ENCODE measurements at regions not wholly inside any gene's neighbourhood (a gene's known extent, or its start where the extent isn't known, plus 50 kb on each side); places are given as distances from the start of the nearest gene placed in this dataset.

DNA sequence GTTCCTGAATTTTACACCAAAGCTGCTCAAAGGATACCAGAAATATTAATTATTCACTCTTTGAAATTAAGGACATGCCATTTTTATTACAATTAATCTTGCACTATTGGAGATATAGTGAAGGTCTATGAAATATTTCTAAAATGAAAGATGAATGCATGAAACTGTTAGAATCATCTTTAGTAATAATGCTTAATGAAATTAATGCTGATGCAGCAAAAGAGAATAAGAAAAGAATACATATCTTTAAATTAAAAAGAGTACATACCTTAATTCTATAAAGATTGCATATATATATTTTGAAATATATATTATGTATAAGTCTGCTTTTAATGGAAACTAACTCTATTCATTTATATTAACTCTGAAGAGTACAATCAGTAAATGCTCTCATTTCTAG, 236.0 kb downstream of the ALX1 start:
- DNase-seq, result no peak

DNA sequence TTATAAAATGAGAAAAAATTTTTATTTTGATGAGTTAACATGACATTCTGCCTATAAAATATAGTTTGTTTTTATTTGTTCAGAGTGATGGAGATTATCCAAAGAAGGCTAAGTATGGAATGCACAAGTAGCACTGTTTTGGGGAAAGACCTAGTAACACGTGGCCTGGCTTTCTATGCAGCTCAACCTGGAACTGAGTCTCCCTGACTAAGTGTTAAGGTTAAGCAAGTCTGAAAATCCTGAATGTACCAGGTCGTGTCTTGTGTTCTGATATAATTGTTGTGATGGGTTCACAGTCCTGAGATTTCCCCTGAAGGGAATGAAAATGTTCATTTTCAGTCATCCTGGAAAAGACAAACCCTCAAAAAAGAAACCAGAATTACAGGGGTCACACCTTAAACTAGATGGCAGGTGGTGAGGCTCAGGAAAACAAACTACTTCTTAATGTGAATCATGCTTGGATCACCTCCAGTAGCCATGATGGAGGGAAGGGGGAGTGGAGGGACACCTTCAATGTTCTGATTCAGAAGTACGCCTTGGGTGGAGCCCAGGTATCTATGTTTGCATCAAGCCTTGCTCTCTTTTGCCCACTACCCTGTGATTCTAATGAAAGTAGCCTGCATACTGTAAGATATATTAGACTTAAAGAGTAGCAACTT, 236.8 kb downstream of the ALX1 start:
- DNase-seq, result no peak

DNA sequence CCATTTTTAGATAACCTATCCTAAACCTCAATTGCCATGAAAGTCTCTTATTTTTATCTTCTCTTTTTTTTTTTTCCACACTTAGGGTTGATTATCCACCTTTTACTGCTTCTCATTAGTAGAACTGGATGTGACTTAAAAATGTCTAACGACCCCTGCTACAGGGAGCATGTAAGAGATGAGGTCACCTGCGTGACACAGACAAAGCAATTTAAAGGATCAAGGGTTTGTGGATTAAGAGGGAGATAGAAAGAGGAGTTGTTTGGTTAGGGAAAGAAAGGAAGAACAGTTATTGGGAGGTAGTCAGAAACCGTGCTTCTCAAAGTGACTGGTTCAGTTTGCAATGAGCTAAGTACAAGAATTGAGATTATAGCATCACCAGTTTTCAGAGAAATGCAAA, 239.1 kb downstream of the ALX1 start:
- no peak for DNase-seq

DNA sequence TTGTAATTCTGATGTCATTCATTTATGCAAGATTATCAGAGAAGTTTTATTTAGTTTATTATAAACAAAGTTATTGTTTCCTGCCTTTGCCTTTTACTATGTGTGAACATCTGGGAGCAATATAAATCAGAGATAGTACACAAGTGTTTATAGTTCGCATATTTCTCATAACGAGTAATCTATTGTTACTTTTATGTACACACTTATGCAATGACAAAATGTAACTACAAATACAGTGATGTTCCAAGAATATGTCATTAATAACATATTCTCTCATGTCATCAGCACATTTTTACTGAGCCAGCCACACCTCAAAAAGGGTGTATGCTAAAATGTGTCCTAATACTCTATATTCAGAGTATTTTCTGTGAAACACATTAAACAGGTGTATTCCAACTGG, 243.2 kb downstream of the ALX1 start:
- DNase-seq, result no peak

DNA sequence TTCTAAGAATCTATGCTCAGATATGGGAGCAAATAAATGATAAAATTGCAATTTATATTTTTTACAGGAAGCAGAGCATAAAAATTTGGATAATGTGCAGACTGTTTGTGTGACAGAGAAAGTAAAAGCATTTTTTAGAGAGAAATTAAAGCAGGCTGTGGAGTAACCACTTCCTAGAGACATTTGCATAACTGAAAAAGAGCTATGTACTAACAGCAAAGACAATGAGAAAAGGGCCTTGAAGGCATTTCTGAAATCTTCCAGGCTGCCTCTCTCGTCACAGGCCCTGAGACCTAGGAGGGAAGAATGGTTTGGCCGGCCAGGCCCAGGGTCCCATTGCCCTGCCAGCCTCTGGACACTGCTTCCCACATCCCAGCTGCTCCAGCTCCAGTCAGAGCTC, 247.2 kb downstream of the ALX1 start:
- no peak for DNase-seq

DNA sequence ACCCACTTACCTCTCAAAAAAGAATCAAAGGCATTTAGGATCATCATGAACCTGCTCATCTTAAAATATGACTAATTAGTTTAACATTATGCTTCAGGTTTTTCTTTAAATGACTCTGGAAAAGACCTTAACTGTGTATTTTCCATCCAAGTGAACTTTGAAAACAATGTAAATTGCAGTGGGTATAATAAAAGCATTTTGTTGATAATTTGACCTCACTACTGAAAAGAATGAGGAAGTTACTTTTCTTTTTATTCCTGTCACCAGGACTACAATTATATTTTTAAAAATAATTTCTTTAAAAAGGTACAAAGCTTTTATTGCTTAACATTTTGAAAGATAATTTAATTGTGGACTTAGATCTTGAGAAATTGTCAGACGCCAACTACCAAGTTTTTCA, 249.9 kb downstream of the ALX1 start:
- no peak for DNase-seq

DNA sequence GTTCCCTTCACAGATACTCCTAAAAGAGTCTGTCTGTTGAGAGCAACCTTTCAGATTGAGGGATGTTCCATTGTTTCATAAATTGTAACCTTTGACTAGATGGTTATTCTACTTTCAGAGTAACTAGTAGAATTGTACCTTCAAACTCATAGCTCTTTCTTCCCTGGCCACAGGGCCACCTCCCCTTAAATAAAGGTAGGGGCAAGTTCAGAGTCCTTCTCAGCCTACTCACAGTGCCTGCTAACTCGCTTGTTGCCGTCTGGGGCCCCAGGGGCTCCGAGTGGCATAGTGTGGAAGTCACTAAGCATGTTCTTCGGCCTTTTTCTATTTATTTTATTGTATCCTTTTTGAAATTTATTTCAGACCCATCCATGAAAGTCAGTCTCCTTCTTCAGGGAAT, 250.4 kb downstream of the ALX1 start:
- DNase-seq, result no peak

DNA sequence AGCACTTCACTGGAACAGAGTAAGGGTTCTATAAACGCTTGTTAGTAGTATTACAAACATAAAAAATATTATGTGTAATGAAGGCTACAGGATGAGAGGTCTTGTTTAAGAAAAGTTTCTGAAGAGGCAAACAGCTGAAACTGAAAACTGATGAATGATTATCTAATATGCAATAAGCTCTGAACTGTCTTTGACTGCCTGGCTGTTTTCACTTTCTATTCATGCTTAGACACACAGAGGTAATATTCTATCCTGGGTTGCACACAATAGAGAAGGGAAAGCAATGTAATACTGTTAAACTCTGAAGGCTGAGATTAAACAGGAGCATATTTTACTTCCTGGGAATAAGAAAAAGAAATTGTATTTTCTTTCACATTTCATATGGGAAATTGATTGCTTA, 251.3 kb downstream of the ALX1 start:
- DNase-seq, result no peak

DNA sequence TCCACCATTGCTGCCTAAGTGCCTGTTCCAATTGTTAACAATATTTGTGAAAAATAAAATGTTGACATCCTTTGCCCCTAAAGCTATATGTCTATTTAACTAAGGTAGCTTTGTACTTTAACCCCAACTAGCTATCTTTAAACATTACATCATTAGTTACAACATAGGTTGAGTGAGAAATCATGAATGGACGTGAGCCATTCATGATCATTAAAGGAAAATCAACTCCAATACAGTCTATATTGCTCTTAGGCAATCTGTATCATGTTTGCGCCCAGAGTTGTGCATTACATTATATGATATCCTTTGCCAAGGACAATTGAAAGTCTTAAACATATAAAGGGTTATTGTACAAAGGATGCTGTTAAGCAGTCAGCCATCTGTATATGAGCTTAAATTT, 269.6 kb downstream of the ALX1 start:
- no peak for DNase-seq

DNA sequence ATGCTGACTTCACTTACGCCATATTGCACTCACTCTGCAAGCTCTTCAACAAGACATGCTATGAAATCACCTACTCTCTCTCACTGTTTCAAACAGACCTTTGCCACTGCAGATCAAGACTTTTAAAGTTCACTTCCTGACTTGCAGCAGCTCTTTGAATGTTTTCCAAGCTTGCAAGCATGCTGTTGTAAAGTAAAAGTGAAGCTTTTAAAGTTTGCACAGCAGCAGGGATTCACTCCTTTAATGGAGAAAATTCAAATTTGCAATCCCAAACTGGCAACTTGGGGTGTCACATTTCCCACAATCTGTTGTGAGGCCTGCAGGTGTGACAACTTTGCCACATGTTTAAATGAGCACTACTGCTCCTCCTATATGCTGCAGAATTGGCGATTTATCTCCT, 270.9 kb downstream of the ALX1 start:
- peak in 1 of 2 experiments; percentile 9 for DNase-seq

DNA sequence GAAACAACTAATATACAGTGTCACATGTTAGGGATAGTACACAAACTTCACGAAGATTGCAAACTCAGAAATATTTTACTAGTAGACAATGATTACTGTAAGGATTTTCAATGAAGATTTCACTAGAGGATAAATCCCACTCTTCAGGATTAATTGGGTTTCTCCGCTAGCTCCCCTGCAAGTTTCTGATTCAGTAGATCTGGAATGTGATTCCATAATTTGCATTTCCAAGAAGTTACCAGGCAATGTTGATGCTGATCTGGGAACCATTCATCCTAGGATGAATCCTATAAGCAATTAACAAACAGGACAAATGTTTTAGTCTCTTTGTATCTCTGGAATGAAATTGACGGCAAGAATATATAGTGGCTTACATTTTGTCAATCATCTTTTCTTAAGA, 272.4 kb downstream of the ALX1 start:
- DNase-seq, result no peak

DNA sequence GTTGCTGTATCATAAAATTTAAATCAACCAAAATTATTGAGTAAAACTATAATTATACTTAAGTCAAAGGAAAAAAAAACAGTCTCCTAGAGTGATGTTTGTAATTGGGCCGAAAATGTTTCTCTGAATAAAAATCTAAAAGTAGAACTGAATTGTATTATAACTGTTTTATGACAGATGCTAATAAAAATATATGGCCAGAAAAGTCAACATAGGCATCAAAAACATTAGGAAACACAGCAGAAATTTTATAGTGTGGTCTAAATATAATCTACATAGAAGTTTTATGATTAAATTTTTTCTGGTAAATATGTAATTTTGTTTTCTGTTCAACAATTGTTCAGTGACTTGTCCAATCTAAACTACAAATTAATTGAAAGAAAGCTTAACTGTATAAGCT, 277.8 kb downstream of the ALX1 start:
- no peak for DNase-seq

DNA sequence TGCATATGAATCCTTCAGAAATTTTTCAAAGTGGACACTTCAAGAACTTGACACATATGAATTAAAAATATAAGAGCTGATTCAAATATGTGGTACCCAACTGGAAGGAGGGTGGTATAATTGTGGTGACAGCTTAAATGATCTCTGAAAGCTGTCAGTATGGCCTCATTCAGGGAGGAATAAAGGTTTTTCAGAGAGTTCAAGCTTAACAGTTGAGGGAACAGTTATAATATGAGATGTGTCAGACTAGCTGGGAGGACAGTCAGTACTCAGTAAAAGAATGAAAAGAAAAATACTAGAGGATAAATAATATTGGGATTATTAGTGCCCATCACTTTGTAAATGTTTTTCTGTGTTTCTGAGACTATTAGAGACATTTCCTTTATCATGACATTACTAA, 277.5 kb downstream of the RASSF9 start:
- DNase-seq, result no peak

DNA sequence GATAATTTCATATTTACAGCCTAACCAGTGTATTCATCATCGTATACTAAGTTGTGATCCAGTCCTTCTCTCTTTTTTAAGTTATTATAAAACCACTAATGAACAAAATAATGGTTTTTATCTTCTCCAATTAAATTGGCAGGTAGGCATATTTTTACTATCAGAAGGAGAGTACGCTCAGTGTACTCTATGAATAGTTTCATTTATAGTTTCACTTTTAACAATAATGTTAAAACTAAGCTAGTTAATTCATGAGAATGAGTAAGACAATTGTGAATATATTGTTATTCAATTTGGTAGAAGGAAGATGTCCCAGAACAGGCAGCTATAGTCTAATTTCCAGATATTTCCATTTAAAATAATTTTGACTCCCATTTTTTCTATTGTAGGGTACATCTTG, 277.1 kb downstream of the RASSF9 start:
- no peak for DNase-seq

DNA sequence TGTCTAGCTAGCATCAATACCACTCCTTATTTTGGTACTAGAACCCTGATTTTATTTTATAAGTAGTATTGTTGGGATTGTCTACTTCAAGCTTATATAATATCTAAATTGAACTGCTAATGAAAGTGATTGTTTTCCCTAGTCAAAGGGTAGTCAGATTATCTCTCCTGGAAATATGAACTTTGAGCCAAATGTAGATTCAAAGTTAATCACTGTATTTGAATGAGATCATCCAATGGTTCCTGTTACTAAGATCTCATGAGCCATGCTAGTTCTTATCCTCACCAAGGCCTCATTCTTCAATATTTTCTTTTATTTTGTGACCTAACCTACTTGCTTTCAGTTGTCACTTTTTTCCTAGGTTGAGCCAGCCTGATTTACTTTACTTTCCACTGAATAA, 276.7 kb downstream of the RASSF9 start:
- DNase-seq, result no peak

DNA sequence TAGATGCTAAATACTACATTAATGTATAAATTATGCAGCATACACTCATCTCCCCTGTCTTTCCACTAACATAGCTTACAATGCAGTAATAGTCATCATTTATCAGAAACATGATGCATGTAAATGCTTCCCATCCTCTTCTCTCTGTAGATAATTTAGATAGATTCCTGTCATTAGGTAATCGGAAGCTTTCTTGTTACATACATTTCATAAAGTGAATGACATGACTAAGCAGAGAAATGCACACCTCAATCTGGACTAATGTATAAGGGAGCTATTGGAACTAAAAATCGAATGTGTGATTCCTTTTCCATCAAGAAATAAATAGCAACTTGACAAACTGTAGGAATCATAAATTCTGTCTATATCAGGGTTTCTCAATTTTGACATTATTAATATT, 273.4 kb downstream of the RASSF9 start:
- no peak for DNase-seq

DNA sequence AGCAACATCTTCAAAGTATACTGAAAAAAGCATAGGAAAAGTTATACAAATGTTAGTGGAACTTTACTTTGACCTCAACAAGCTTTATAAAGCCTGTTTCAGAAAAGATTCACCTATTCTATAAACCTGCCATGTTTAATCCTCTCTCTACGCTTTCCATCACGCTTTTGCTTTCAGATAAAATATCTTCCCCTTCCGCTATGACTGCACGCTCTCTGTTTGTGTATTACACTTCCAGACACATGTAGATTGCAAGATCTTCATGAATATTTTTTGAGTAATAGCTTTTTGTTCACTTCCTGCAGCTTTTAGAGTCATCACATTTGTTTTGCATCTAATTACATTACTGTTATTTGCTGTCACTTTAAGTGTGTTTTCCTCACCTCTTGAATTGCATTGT, 271.4 kb downstream of the RASSF9 start:
- no peak for DNase-seq

DNA sequence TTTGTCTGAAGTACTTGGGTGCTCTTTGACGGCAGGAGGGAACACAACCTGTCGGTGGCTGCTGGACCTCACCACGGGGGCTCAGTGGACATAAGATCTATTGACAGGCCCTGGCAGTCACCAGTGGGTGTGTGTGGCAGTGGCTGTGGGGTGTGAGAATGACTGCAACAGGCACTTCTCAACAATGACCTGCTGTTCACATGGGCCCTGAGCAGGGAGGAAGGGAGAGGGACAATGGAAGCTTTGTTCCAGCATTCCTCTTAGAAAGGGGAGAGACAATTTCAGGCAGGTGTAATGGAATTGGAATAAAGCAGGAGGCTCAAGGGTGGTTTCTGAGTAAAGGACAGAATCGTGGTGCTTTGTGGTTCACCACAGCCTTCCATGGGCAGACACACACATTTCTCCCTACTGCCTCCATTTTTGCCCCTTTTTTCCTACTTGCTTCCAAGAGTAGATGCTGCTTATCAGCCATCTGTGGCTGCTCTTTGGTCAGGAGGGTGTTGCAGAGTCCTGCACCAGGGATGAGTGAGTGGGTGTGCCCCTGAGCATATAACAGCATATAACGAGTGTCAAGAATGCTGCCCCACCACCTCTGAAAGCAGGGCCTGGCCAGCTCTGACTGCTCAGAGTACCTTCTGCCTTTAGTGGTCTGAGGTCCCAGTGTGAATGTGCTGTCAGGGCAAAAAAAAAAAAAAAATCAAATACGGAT, 267.7 kb downstream of the RASSF9 start:
- DNase-seq, result no peak

DNA sequence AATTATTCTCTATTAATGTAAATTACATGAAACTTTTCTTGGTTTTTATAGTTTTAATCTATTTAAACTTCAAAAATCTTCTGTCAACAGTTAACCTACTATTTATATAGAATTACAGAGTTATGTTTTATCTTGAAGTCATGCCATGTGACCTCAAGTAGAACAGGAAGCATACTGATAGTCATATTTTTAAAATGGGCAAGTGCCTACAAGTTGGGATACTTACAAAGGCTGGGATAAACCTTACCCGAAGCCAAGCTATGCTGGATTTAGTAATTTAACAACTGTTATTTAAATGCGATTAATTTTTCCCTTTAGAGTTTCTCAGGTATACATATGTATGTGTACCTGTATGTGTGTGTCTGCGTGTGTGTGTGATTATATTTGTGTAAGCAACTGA, 266.9 kb downstream of the RASSF9 start:
- no peak for DNase-seq

DNA sequence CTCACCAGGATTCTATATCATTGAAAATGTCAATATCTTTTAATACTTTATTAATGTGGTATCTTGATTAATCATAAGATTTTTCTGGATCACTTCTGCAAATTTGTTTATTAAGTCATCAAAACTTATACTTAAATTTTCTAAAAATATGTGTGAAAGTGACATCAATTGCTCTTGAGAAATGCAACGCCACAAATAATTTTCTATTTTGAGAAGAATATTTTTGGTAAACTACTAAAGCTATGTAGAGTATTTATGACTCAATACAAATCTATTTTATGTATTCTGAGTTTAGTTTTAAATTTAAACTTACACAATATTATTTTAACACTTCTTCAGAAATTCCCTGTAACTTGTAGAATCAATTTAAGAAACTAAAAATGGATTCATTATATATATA, 263.3 kb downstream of the RASSF9 start:
- DNase-seq, result no peak

DNA sequence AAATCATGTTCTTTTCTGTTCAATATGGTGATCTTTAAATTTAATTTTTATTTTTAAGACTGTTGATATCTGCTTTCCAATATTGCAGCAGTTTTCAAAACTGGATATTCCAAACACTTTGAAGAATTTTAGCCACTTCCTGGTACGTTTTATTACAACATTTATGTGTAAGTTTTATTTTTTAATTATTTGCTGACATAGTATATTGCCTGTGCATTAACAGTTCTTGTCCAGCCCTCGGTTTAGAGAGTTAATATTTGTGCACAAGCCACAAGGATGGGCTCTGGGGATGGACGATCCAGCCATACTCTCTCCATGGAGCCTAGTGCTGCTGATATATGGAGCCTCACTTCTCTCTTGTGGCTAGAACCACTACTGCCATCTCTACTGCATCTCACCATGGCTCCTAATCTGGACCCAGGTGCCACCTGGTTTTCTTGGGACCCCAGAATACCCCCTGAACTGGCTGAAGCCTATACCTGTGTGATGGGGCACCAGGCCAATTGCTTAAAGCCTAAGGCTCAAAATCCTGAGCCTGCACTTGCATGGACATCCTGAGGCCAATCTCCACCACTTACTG, 262.5 kb downstream of the RASSF9 start:
- DNase-seq, result no peak

DNA sequence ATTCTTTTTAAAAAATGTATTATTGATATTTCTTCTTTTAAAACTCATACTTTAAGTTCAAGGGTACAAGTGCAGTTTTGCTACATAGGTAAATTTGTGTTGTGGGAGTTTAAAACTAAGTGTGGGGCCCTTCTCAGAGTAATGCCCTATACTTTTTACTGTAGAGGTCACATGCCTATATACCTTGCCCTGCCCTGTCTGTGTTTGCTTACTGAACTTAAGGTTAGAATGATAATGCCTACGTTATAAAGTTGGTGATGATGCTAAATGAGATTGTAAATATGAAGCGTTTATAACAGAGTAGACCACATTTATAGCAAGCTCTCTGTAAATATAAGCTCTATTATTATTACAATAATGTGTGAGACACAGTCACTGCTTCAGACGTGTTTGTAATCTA, 261.9 kb downstream of the RASSF9 start:
- DNase-seq, result no peak

DNA sequence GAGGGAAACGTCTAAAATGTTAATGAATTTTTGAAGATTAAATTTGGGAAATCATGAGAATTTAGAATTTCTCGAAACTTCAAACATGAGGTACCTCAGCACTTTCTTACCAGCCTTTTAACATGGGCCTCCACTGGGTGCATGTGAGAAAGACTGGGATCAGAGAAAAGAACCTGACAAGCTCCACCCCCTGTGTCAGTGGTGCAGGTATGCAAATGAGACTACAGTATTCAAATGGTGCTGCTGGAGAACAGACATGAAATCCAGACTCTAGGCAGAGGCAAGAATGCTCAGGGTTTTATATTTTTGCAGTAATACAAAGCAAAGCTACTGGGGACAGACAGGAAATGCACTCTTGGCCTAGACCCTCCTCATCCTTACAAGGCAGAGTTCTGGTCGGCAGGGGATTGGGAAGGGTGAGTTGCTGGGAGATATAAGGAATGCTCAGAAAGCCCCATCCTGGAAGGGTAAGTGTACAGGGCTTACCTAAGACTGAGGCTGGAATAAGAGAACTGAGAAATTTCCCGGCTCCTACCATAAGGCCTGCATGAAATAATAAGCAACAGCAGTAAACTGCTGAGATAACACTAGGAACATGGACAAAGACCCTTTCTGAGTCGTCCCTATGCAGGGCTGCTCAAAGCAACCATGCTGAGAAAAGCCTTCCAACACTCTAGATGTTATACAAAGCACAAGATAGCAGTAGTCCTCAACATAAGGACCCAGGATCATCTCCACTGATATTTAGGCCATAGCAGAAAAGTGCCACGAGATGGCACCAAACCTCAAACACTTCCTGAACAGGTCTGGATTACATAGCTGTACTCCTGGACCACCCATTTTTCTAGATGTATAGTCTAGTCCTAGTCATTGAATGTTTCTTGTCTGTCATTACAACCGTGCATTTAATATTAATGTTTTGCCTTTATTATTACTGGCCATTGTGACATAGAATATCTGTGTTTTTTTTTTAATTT, 260.8 kb downstream of the RASSF9 start:
- peak; percentile 74 to 84 for DNase-seq

All from NCI-H446 (cell line).